ENCODE measurements at regions not wholly inside any gene's neighbourhood (a gene's known extent, or its start where the extent isn't known, plus 50 kb on each side); places are given as distances from the start of the nearest gene placed in this dataset.

- Histone ChIP-seq H3K4me2 (ENCODE audit: unreplicated experiment) (no peak overlapping the region), H4K20me1 (ENCODE audit: insufficient read depth) (no peaks in the 10 kb centered on the region), H3K27ac (no peak overlapping the region), H3K9ac (no peak overlapping the region), H3K79me2 (ENCODE audit: insufficient read depth) (no peaks in the 10 kb centered on the region), H3F3A (ENCODE audit: insufficient read depth) (peaks cover 17% of the 10 kb centered on the region), H3K9me3 (ENCODE audit: low read depth) (no peaks in the 10 kb centered on the region), H3K9me2 (ENCODE audit: insufficient read depth) (no peaks in the 10 kb centered on the region), H3K36me3 (ENCODE audit: low read depth) (no peaks in the 10 kb centered on the region), H2AFZ (no peak overlapping the region), H3K4me3 (no peak overlapping the region), H3K4me1 (ENCODE audit: insufficient read depth) (peaks cover 13% of the 10 kb centered on the region), H3K27me3 (replicated peaks; ENCODE audit: insufficient read depth) (no peaks in the 10 kb centered on the region)
- no peak for TF ChIP-seq EZH2phosphoT487 (IDR thresholded peaks at IDR 0.05; ENCODE audit: insufficient read depth, low read depth)
- TF ChIP-seq EZH2 (IDR thresholded peaks at IDR 0.05; ENCODE audit: insufficient read depth, poor library complexity, severe bottlenecking) = no peak
- no peak for DNase-seq
- in situ Hi-C loops (cut with MboI) = no loop called here
- 68 to 83% methylated on average over 6 of the region's 7 CpGs for WGBS, 2 experiments (ENCODE audit: low coverage in 1 of 2, low lambda C conversion rate in 2 of 2, missing lambda C conversion rate in 2 of 2)
Measured at GRCh38 chr13:30135351-30135750, 172.0 kb downstream of the KATNAL1 start.

- H3K36me3 ChIP-seq (ENCODE audit: low read depth) = no peaks in the 10 kb centered on the region
- no peak overlapping the region for H2AFZ ChIP-seq
- H3K4me1 ChIP-seq (ENCODE audit: insufficient read depth) = peaks cover 13% of the 10 kb centered on the region
- H3K9ac ChIP-seq = no peak overlapping the region
- DNase-seq = no peak
- WGBS, 2 experiments (ENCODE audit: low coverage in 1 of 2, low lambda C conversion rate in 2 of 2, missing lambda C conversion rate in 2 of 2) = 60 to 77% methylated on average over 2 of the region's 2 CpGs
- no peaks in the 10 kb centered on the region for H3K79me2 ChIP-seq (ENCODE audit: insufficient read depth)
- TF ChIP-seq EZH2 (IDR thresholded peaks at IDR 0.05; ENCODE audit: insufficient read depth, poor library complexity, severe bottlenecking) (no peak), EZH2phosphoT487 (IDR thresholded peaks at IDR 0.05; ENCODE audit: insufficient read depth, low read depth) (no peak)
- H4K20me1 ChIP-seq (ENCODE audit: insufficient read depth) = no peaks in the 10 kb centered on the region
- peaks cover 17% of the 10 kb centered on the region for H3F3A ChIP-seq (ENCODE audit: insufficient read depth)
- no peaks in the 10 kb centered on the region for H3K9me2 ChIP-seq (ENCODE audit: insufficient read depth)
- H3K27me3 ChIP-seq (replicated peaks; ENCODE audit: insufficient read depth) = no peaks in the 10 kb centered on the region
- in situ Hi-C loops (cut with MboI) = no loop called here
- H3K4me3 ChIP-seq = no peak overlapping the region
- no peaks in the 10 kb centered on the region for H3K9me3 ChIP-seq (ENCODE audit: low read depth)
- H3K4me2 ChIP-seq (ENCODE audit: unreplicated experiment) = no peak overlapping the region
- no peak overlapping the region for H3K27ac ChIP-seq
Measured at GRCh38 chr13:30134578-30134977, 172.8 kb downstream of the KATNAL1 start.

- peak; percentile 65 for DNase-seq
- Histone ChIP-seq H3K4me1 (ENCODE audit: insufficient read depth) (peaks cover 13% of the 10 kb centered on the region), H3K9me3 (ENCODE audit: low read depth) (no peaks in the 10 kb centered on the region), H3K4me3 (no peak overlapping the region), H3K9ac (no peak overlapping the region), H3K4me2 (ENCODE audit: unreplicated experiment) (no peak overlapping the region), H3K36me3 (ENCODE audit: low read depth) (no peaks in the 10 kb centered on the region), H3K27ac (no peak overlapping the region), H3K79me2 (ENCODE audit: insufficient read depth) (no peaks in the 10 kb centered on the region), H3K9me2 (ENCODE audit: insufficient read depth) (no peaks in the 10 kb centered on the region), H2AFZ (no peak overlapping the region), H3K27me3 (replicated peaks; ENCODE audit: insufficient read depth) (no peaks in the 10 kb centered on the region), H3F3A (ENCODE audit: insufficient read depth) (peaks cover 15% of the 10 kb centered on the region), H4K20me1 (ENCODE audit: insufficient read depth) (no peaks in the 10 kb centered on the region)
- WGBS, 2 experiments (ENCODE audit: low coverage in 1 of 2, low lambda C conversion rate in 2 of 2, missing lambda C conversion rate in 2 of 2) = 29 to 33% methylated on average over 7 of the region's 7 CpGs
- TF ChIP-seq EZH2 (IDR thresholded peaks at IDR 0.05; ENCODE audit: insufficient read depth, poor library complexity, severe bottlenecking) (no peak), EZH2phosphoT487 (IDR thresholded peaks at IDR 0.05; ENCODE audit: insufficient read depth, low read depth) (no peak)
- in situ Hi-C loops (cut with MboI) = no loop called here
Measured at GRCh38 chr13:30133996-30134395, 173.4 kb downstream of the KATNAL1 start.

- Histone ChIP-seq H3K79me2 (ENCODE audit: insufficient read depth) (no peaks in the 10 kb centered on the region), H3K27ac (no peak overlapping the region), H3K4me2 (ENCODE audit: unreplicated experiment) (no peak overlapping the region), H4K20me1 (ENCODE audit: insufficient read depth) (no peaks in the 10 kb centered on the region), H3K4me3 (no peak overlapping the region), H3F3A (ENCODE audit: insufficient read depth) (peaks cover 10% of the 10 kb centered on the region), H2AFZ (no peak overlapping the region), H3K9ac (no peak overlapping the region), H3K36me3 (ENCODE audit: low read depth) (no peaks in the 10 kb centered on the region), H3K4me1 (ENCODE audit: insufficient read depth) (peaks cover 13% of the 10 kb centered on the region), H3K27me3 (replicated peaks; ENCODE audit: insufficient read depth) (no peaks in the 10 kb centered on the region), H3K9me2 (ENCODE audit: insufficient read depth) (no peaks in the 10 kb centered on the region), H3K9me3 (ENCODE audit: low read depth) (no peaks in the 10 kb centered on the region)
- no peak for DNase-seq
- WGBS, 2 experiments (ENCODE audit: low coverage in 1 of 2, low lambda C conversion rate in 2 of 2, missing lambda C conversion rate in 2 of 2) = 92% methylated on average over 13 of the region's 13 CpGs
- in situ Hi-C loops (cut with MboI) = no loop called here
- TF ChIP-seq EZH2phosphoT487 (IDR thresholded peaks at IDR 0.05; ENCODE audit: insufficient read depth, low read depth) = no peak
- no peak for TF ChIP-seq EZH2 (IDR thresholded peaks at IDR 0.05; ENCODE audit: insufficient read depth, poor library complexity, severe bottlenecking)
Measured at GRCh38 chr13:30133554-30133912, 173.8 kb downstream of the KATNAL1 start.
